Stimulated activated CD4-positive, alpha-beta T cell treated with anti-CD3 and anti-CD28 coated beads, Interleukin-4, amount 100 ng/mL, for 24 hours (primary cell): ENCODE measurements at regions not wholly inside any gene's neighbourhood (a gene's known extent, or its start where the extent isn't known, plus 50 kb on each side); places are given as distances from the start of the nearest gene placed in this dataset.

Experiments
- DNase-seq: peaks from one replicate; pipeline ENCODE4 v3.0.0-alpha.2; 2020

GRCh38 chr15:70547846-70548487 is 215.4 kb downstream of the UACA start:
- DNase-seq, result no peak

GRCh38 chr15:70545526-70545925 is 217.8 kb downstream of the UACA start:
- DNase-seq, result no peak

- DNase-seq, result no peak
These were observed 221.8 kb downstream of the UACA start for GRCh38 chr15:70541511-70541910.

- no peak for DNase-seq
These were observed 223.3 kb downstream of the UACA start for GRCh38 chr15:70539912-70540530.

- DNase-seq, result no peak
These were observed 223.9 kb downstream of the UACA start for GRCh38 chr15:70539409-70539808.

GRCh38 chr15:70538278-70538677 is 225.1 kb downstream of the UACA start:
- no peak for DNase-seq

- no peak for DNase-seq
These were observed 227.4 kb downstream of the UACA start for GRCh38 chr15:70535955-70536338.

GRCh38 chr15:70535071-70535954 is 228.0 kb downstream of the UACA start:
- DNase-seq, result peak; percentile 47

- no peak for DNase-seq
These were observed 229.2 kb downstream of the UACA start for GRCh38 chr15:70533931-70534742.

- no peak for DNase-seq
These were observed 230.7 kb downstream of the UACA start for GRCh38 chr15:70532531-70533186.

GRCh38 chr15:70531576-70531975 is 231.8 kb downstream of the UACA start:
- DNase-seq, result no peak

- DNase-seq, result no peak
These were observed 232.5 kb downstream of the UACA start for GRCh38 chr15:70530906-70531305.

- DNase-seq, result no peak
These were observed 232.9 kb downstream of the UACA start for GRCh38 chr15:70530503-70530902.

- no peak for DNase-seq
These were observed 233.3 kb downstream of the UACA start for GRCh38 chr15:70530017-70530499.

GRCh38 chr15:70528816-70529215 is 234.5 kb downstream of the UACA start:
- DNase-seq, result no peak

GRCh38 chr15:70528270-70528706 is 235.1 kb downstream of the UACA start:
- DNase-seq, result peak; percentile 64

GRCh38 chr15:70526974-70527325 is 236.4 kb downstream of the UACA start:
- no peak for DNase-seq

GRCh38 chr15:70526221-70526973 is 237.0 kb downstream of the UACA start:
- DNase-seq, result peak; percentile 28

GRCh38 chr15:70525551-70525950 is 237.8 kb downstream of the UACA start:
- no peak for DNase-seq

- no peak for DNase-seq
These were observed 238.9 kb downstream of the UACA start for GRCh38 chr15:70524470-70524869.

- no peak for DNase-seq
These were observed 239.7 kb downstream of the UACA start for GRCh38 chr15:70523616-70524015.

- no peak for DNase-seq
These were observed 240.2 kb downstream of the UACA start for GRCh38 chr15:70523192-70523591.
